GM12878 (cell line): ENCODE measurements at regions not wholly inside any gene's neighbourhood (a gene's known extent, or its start where the extent isn't known, plus 50 kb on each side); places are given as distances from the start of the nearest gene placed in this dataset.

ENCODE experiments used
- ATAC-seq: fragments of 200-7000 bp; cut with Tn5 transposase; 3 replicates; pipeline ENCODE4 v1.9.1; 2020; ENCODE audit warnings: mild to moderate bottlenecking, moderate library complexity
- BruUV-seq: library from RNA; stranded (reverse); fragments of 400-500 nt; replicated peaks from 2 replicates; lab custom pipeline; 2021; lab: Mats Ljungman, UMichigan
- CTCF ChIA-PET: fragments of 300-600 bp; sonication (Branson Sonifier 250); formaldehyde crosslinking; extraction: SDS; loops from one replicate; lab custom pipeline; 2021; ENCODE audit warnings: inconsistent platforms; lab: Yijun Ruan, JAX
- POLR2A ChIA-PET: fragments of 350-600 bp; formaldehyde crosslinking; extraction: SDS; loops from one replicate; lab custom pipeline; 2021; ENCODE audit warnings: inconsistent platforms; lab: Charles Lee
- RAD21 ChIA-PET: fragments of 300-600 bp; sonication (Branson Sonifier 250); formaldehyde crosslinking; loops from one replicate; lab custom pipeline; 2023; ENCODE audit warnings: antibody characterized with exemption; ENCODE audit not compliant: unreplicated experiment; lab: Charles Lee
- SMC1A ChIA-PET: fragments of 300-600 bp; sonication (Branson Sonifier 250); formaldehyde crosslinking; loops from one replicate; lab custom pipeline; 2023; ENCODE audit not compliant: unreplicated experiment, uncharacterized antibody; lab: Charles Lee
- DNase-seq: peaks from one replicate; pipeline ENCODE4 v3.0.0-alpha.2; 2011; ENCODE audit warnings: low read depth, low spot score
- FAIRE-seq: peaks from 3 replicates; lab custom pipeline; 2011; peaks lifted over from hg19 to GRCh38; lab: Jason Lieb, UNC
- H2AFZ ChIP-seq: 2 replicates; pipeline ENCODE4 v1.6.0; 2011; ENCODE audit warnings: low read depth, low read length, control low read depth; ENCODE audit not compliant: control insufficient read depth
- H3K27ac ChIP-seq: 2 replicates; pipeline ENCODE4 v1.5.1; 2011; ENCODE audit warnings: control low read depth; ENCODE audit not compliant: control insufficient read depth, insufficient read depth
- H3K27me3 ChIP-seq, 2 experiments: replicated peaks in 1 of 2; 2 replicates each; pipeline versions ENCODE4 v1.6.0 to v1.6.1; 2011; ENCODE audit warnings: low read length in 1 of 2; ENCODE audit not compliant: control insufficient read depth in 2 of 2, insufficient read depth in 2 of 2
- H3K36me3 ChIP-seq, 2 experiments: 2 replicates each; pipeline ENCODE4 v1.5.1; 2011; ENCODE audit warnings: low read length in 1 of 2; ENCODE audit not compliant: control insufficient read depth in 2 of 2, insufficient read depth in 2 of 2
- H3K4me1 ChIP-seq: 2 replicates; pipeline ENCODE4 v1.6.1; 2011; ENCODE audit warnings: mild to moderate bottlenecking, low read length, moderate library complexity, mixed read lengths; ENCODE audit not compliant: control insufficient read depth, insufficient read depth
- H3K4me2 ChIP-seq: 2 replicates; pipeline ENCODE4 v1.6.0; 2011; ENCODE audit warnings: control low read depth; ENCODE audit not compliant: control insufficient read depth, insufficient read depth
- H3K4me3 ChIP-seq: fragments of 200-600 bp; sonication (generic); 2 replicates; pipeline ENCODE4 v1.5.1; 2016
- H3K79me2 ChIP-seq: 2 replicates; pipeline ENCODE4 v1.6.0; 2011; ENCODE audit warnings: low read length; ENCODE audit not compliant: control insufficient read depth, insufficient read depth
- H3K9ac ChIP-seq: 2 replicates; pipeline ENCODE4 v1.8.0; 2011; ENCODE audit warnings: low read length, control low read depth, mixed read lengths; ENCODE audit not compliant: control insufficient read depth, insufficient read depth
- H3K9me3 ChIP-seq: replicated peaks from 3 replicates; pipeline ENCODE4 v1.5.1; 2011; ENCODE audit warnings: mild to moderate bottlenecking, low read length; ENCODE audit not compliant: control insufficient read depth, insufficient read depth
- H4K20me1 ChIP-seq: 2 replicates; pipeline ENCODE4 v1.6.0; 2011; ENCODE audit not compliant: control insufficient read depth, insufficient read depth
- CBFB ChIP-seq: IDR thresholded peaks from 2 replicates; pipeline ENCODE4 v1.6.1; 2016; ENCODE audit warnings: antibody characterized with exemption, low read depth
- CBX3 ChIP-seq: fragments of 200-600 bp; sonication (generic); IDR thresholded peaks from 2 replicates; pipeline ENCODE4 v1.6.1; 2016; ENCODE audit warnings: low read depth, borderline replicate concordance
- CEBPZ ChIP-seq: fragments of 150-350 bp; IDR thresholded peaks from 2 replicates; pipeline ENCODE4 v1.6.1; 2016; ENCODE audit warnings: low read depth, low read length
- CUX1 ChIP-seq: IDR thresholded peaks from 2 replicates; pipeline ENCODE4 v1.6.1; 2012; ENCODE audit warnings: improper control_type of control experiment, low read depth, low read length; ENCODE audit not compliant: insufficient replicate concordance
- HCFC1 ChIP-seq: fragments of 150-350 bp; IDR thresholded peaks from 2 replicates; pipeline ENCODE4 v1.6.1; 2014; ENCODE audit warnings: low read length
- IKZF2 ChIP-seq, 2 experiments: fragments of 450-650 bp; IDR thresholded peaks; 2 replicates each; pipeline ENCODE4 v1.6.1; 2017; ENCODE audit warnings: mild to moderate bottlenecking in 2 of 2, moderate library complexity in 2 of 2
- IRF3 ChIP-seq: fragments of 450-650 bp; IDR thresholded peaks from 2 replicates; pipeline ENCODE4 v1.6.1; 2014; ENCODE audit warnings: mild to moderate bottlenecking
- MXI1 ChIP-seq: fragments of 150-350 bp; IDR thresholded peaks from 2 replicates; pipeline ENCODE4 v1.6.1; 2011; ENCODE audit warnings: low read depth, mild to moderate bottlenecking, inconsistent platforms, low read length, improper control_type of control experiment
- NRF1 ChIP-seq: conservative IDR thresholded peaks from 2 replicates; pipeline ENCODE4 v1.6.1; 2011; ENCODE audit warnings: mild to moderate bottlenecking, low read depth, low read length, improper control_type of control experiment
- POU2F2 ChIP-seq: IDR thresholded peaks from 3 replicates; pipeline ENCODE4 v1.6.1; 2011; ENCODE audit warnings: low read depth, mild to moderate bottlenecking, low read length, borderline replicate concordance
- TARDBP ChIP-seq: IDR thresholded peaks from 2 replicates; pipeline ENCODE4 v1.6.1; 2016; ENCODE audit warnings: borderline replicate concordance
- ZSCAN29 ChIP-seq: fragments of 450-650 bp; IDR thresholded peaks from 2 replicates; pipeline ENCODE4 v1.6.1; 2017; ENCODE audit warnings: mild to moderate bottlenecking, moderate library complexity
- WGBS: methylation state at CpG from one replicate; pipeline ENCODE4 v1.1.6; 2016; ENCODE audit warnings: low lambda C conversion rate; ENCODE audit not compliant: insufficient replicate concordance, insufficient coverage; ENCODE audit errors: missing lambda C conversion rate; 5-methylcytosine and 5-hydroxymethylcytosine counted together
- in situ Hi-C: fragments of 300-500 bp; cut with MboI; formaldehyde crosslinking; loops from 9 replicates; pipeline ENCODE4 v1.14.3; 2018; ENCODE audit warnings: mixed read lengths
- intact Hi-C: fragments of 100-400 bp; cut with micrococcal nuclease; formaldehyde crosslinking; loops from one replicate; pipeline ENCODE4 v1.14.2; 2022; ENCODE audit not compliant: unreplicated experiment

GRCh38 chr2:20525041-20526035, 78.5 kb downstream of the RHOB start:
- no TSS peak for BruUV-seq
- Histone ChIP-seq H3K27me3 (no peaks in the 10 kb centered on the region), H3K4me3 (no peak overlapping the region), H3K79me2 (no peaks in the 10 kb centered on the region), H3K36me3 (no peaks in the 10 kb centered on the region), H3K9me3 (no peaks in the 10 kb centered on the region), H3K27ac (peak overlapping the region; percentile 64), H3K4me2 (peak overlapping the region; percentile 82), H2AFZ (peak overlapping the region; percentile 74), H3K9ac (peak overlapping the region; percentile 49; the same call in 1 of the 2 replicates), H3K4me1 (peaks cover 18% of the 10 kb centered on the region), H4K20me1 (no peaks in the 10 kb centered on the region)
- ChIA-PET RAD21 (interaction anchor here (0.6 to 4.0 kb wide), 25 partner anchors 9 to 213 kb away, joined by 3 to 42 read pairs (median 5); partner anchors contain the start of gene RHOB), POLR2A (interaction anchor here (0.8 to 4.0 kb wide), 13 partner anchors 8 to 176 kb away, joined by 3 to 16 read pairs (median 4); partner anchors contain the start of gene RHOB), CTCF (interaction anchor here (0.6 to 3.1 kb wide), 20 partner anchors 9 to 114 kb away, joined by 3 to 20 read pairs (median 4); partner anchors contain the start of gene RHOB), SMC1A (interaction anchor here (0.7 to 4.3 kb wide), 31 partner anchors 9 to 219 kb away, joined by 3 to 37 read pairs (median 5); partner anchors contain the start of genes HS1BP3 and RHOB)
- peak; percentile 95 for ATAC-seq
- intact Hi-C loops (loop anchor here (2.0 to 5.0 kb wide), 3 partner anchors 53 to 78 kb away; partner anchors contain the start of gene RHOB), in situ Hi-C loops (no loop called here)
- WGBS, result 21% methylated on average over 17 of the region's 17 CpGs
- DNase-seq, result peak; percentile 76
- peak; percentile 74 for FAIRE-seq
- TF ChIP-seq IKZF2 (IDR thresholded peaks at IDR 0.05) (peak; percentile 70 to 82; a peak in 3 of 4 replicates), CBX3 (no peak), CEBPZ (no peak), CBFB (0 out of 2 replicates have a peak, but pooled peaks have one; percentile 53), ZSCAN29 (no peak), HCFC1 (no peak), CUX1 (no peak), IRF3 (no peak), POU2F2 (peak; percentile 76; the same call in 1 of the 3 replicates), TARDBP (no peak), NRF1 (no peak), MXI1 (no peak)
